NOMO-1 (cell line): ENCODE measurements at regions not wholly inside any gene's neighbourhood (a gene's known extent, or its start where the extent isn't known, plus 50 kb on each side); places are given as distances from the start of the nearest gene placed in this dataset.
A peak's percentile ranks its signal among the peaks of the same experiment; 100 is the strongest.

Source experiments
- DNase-seq, 2 experiments: peaks; one replicate each; lab custom pipeline; 2025; ENCODE audit not compliant: unreplicated experiment in 2 of 2; lab: John Stamatoyannopoulos, UW

GRCh38 chr13:26967119-26968038, 204.2 kb downstream of the USP12 start:
- no peak for DNase-seq

DNA sequence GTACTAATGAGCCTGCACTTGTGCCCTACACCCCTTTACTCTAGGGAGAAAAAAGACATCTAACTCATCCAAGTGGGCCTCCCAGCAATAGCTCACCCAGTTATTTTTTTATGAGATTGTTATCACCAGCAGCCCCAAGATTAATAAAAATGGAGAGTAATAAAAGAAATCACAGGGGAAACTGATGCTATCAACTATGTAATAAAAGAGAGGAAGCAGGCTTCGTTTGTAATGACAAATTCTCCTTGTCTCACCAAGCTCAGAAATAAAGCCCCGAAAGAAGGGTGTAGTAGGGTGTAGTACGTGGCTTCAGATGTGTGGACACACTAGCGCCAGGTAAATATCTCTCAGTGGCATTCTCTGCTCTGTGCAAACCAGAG, 204.9 kb downstream of the USP12 start:
- no peak for DNase-seq

GRCh38 chr13:26965952-26966700, 205.5 kb downstream of the USP12 start:
- no peak for DNase-seq

DNA sequence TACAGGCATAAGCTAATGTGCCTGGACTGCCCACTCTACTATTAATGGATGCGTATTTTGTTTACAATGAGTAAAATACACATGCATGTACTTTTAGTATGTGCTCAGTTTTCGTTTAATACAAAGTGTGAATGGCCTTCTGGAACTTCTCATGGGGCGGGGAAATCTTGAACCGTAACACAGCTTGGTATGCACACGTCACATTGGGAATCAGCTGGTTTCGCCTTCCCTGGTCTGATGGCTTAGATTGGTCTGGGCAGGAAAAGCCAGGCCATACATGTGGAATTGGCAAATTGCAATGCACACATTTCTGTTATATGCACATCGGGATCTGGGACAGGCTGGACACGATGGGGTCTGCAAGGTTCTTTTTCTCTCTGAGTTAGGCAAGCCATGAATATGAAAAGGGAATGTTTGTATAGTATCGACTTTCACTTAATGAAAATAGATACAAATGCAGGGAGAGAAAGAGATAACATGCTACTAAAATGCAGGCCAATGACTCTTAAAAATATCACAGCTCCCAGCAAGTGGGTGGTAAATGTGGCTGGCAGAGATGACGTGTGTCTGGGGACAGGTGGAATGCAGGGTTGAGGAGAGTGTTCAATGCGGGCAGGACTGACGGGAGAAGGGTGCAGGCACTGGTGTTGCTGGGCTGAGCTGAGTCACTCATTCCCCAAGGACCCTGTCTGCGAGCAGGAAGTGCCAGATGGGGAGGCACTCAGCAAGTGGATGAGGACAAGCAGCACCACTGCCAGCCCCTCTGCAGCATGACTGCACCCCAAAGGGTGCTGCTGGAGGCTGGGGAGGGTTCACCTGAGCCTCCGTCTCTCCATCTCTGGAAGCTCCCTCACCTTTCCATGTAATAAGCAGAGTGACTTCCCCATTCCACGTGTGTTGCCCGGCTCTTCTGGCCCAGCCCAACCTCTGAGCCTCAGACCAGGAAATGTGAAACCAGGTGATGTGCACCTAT, 204.0 kb upstream of the GPR12 start:
- DNase-seq, result no peak

GRCh38 chr13:26962671-26963070, 202.1 kb upstream of the GPR12 start:
- no peak for DNase-seq

GRCh38 chr13:26961890-26962615, 201.5 kb upstream of the GPR12 start:
- no peak for DNase-seq

DNA sequence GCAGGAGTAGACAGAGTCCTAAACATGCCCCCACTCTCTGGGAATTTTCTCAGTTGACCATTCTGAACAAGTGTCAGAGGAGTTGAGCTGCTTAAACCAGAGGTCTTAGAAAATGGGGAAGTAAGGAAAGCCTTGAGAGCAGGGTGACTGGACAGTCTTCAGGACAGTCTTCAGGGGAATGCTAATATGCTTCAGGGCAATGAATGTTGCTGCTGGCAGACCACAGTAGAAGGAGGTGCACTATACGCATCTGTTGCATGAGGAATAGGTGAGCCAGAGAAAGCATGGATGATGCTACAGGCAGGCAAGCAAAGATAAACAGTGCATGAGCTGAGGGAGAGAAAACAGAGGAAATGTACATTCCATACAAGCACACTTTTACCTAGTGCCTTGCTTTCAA, 196.6 kb upstream of the GPR12 start:
- DNase-seq, result peak; percentile 48 to 84

DNA sequence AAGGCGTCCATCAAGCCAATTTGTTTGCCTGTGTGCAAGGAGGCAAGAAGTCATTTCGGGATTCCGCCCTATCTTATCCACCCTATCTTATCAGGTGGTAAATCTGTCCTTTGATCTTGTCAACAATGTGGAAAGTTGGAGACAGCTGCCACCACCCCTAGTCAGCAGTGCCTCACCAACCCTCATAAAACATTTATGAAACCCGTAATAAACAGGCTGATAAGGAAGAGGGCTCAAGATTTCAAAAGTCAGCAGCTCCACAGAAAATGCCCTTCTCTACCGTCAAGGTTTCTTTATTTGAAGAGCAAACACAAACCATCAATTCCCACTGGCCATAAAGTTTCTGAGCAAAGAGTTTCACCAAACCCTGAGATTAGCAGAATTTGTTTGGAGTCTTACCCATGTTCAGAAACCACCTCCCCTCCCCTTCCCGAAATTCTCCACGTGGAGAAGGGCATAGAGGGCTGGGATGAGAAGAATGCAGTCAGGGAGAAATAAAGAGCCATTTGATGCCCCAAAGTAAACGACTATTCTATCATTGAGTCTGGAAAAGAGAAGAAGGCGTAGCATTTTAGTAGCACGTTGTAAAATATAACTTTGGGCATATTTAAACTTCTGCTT, 196.0 kb upstream of the GPR12 start:
- DNase-seq, result no peak

- no peak for DNase-seq
Measured at GRCh38 chr13:26954976-26955375, 194.4 kb upstream of the GPR12 start.

DNA sequence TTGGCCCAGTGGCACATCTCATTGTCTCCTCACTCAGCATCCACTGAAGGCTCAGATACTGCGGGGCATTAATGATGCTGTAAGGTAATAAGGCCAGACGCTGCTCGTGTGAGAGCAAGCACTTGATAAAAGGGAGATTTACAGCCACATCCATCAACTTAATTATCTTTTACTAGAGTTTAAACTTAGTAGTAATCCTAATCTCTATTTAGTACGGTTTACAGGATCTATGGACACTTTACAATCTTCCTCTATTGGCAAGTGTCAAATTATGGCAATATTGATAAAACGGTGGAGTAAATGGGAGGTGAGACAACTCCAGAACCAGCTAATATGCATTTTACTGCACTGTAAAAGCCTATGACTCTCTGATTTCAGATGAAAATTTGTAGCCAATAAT, 192.7 kb upstream of the GPR12 start:
- no peak for DNase-seq

GRCh38 chr13:26952551-26953143, 192.1 kb upstream of the GPR12 start:
- DNase-seq, result no peak

GRCh38 chr13:26951581-26952177, 191.1 kb upstream of the GPR12 start:
- no peak for DNase-seq

GRCh38 chr13:26950968-26951367, 190.4 kb upstream of the GPR12 start:
- DNase-seq, result no peak

DNA sequence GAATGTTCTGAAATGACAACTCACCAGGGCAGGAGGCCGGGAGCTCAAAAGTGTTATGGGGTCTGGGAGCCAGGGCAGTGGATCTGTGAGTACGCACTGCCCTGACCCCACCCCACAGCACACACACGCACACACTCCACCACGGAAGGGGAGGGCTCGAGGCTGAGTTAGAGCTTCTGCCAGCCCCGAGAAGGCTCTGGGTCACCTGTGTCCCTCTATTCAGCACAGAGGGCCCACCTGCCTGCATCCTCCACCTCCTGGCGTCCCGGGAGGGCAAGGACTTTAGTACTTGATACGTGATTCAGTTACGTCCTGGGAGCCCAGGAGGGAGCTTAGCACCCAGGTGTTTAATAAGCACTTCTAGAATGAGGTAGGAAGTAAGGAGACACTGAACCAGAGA, 190.0 kb upstream of the GPR12 start:
- no peak for DNase-seq

DNA sequence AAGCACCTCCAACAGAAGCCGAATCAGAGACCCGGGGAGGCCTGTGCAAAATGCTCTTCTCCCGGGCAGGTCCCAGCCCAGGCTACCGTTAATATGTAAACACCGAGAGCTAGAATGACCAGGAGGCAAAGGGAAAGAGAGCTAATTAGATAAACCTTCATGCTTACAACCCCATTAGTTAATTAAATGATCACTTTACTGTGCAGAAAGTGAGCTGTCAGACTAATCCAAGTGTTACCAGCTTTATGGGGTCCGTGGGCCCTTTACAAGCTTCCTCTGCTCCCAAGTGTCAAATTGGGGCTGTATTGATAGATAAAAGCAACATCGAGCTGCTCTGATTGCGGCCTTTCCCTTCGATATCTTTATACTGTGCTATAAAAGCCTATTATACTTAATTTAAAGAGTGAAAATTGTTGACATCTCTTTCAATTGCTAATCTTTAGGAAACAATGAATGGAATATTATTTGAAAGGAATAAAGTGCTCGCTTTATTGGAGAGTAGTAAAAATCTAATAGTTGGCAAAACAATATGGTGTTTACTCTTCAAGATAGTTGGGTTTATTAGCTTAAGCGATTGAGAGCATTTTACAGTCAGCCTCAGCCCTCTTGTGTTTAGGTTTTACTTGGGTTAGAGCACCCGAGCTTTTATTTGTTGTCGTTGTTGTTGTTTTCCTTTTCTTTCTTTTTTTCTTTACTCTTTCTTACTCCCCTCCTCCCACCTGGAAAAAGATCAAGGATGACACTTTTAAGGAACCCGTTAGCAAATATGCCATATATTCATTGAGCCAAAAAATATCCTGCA, 189.3 kb upstream of the GPR12 start:
- DNase-seq, result no peak

DNA sequence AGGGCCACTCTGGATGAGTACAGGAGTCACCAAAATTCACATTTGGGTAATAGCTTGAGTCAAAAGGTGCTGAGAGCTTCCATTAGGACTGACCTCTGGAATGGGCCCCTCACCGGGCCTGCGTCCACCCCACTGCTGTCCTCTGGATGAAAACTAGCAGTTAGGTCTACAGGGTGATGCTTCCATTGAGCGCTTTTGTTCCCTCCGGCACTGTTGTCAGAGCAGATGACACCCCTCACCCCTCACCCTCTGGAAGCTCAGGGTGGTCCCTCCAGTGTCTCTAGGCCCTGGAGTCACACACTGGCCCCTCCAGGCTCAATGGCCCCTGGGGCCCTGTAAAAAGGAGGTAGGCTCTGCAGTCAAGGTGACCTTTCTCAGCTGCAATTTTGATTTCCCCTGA, 187.8 kb upstream of the GPR12 start:
- DNase-seq, result no peak

DNA sequence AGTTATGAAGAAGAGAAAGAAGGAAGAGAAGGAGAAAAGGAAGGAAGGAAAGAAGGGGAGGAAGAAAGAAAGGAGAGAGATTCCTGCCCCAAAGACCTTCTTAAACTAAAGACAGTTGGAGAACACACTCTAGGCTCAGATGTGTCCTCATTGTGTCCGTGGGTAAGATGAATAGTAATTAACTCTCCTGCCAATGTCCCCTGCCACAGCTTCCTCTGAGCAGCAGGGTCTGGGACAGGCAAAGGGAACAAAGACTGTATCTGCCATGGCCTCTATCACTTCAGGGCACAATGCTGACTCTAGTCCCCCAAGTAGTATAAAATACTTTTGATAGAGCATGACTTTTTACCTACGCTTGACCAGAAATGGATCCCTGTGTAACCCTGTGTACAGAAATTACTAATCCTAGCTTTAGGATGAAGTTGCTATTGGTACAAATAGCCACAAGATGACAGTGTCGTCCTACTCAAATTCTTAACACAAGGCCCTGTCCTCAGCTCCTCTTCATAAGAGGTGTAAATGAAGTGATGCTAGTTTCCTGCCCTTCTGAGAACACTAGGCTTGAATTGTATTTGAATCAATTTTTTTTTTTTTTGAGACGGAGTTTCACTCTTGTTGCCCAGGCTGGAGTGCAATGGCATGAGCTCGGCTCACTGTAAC, 186.2 kb upstream of the GPR12 start:
- peak; percentile 66 to 83 for DNase-seq

- DNase-seq, result no peak
Measured at GRCh38 chr13:26943748-26944147, 183.2 kb upstream of the GPR12 start.
